NCI-H2107 treated with DMSO at 0.1 percent for 48 hours (cell line): ENCODE measurements at regions not wholly inside any gene's neighbourhood (a gene's known extent, or its start where the extent isn't known, plus 50 kb on each side); places are given as distances from the start of the nearest gene placed in this dataset.
"Not testable (repeated sequence)": the region's sequence is repeated elsewhere in the genome, so short reads cannot be mapped to it uniquely, and the experiment has no call there.

Source experiments
- DNase-seq: peaks from one replicate; lab custom pipeline; 2025; ENCODE audit not compliant: unreplicated experiment; lab: John Stamatoyannopoulos, UW

DNA sequence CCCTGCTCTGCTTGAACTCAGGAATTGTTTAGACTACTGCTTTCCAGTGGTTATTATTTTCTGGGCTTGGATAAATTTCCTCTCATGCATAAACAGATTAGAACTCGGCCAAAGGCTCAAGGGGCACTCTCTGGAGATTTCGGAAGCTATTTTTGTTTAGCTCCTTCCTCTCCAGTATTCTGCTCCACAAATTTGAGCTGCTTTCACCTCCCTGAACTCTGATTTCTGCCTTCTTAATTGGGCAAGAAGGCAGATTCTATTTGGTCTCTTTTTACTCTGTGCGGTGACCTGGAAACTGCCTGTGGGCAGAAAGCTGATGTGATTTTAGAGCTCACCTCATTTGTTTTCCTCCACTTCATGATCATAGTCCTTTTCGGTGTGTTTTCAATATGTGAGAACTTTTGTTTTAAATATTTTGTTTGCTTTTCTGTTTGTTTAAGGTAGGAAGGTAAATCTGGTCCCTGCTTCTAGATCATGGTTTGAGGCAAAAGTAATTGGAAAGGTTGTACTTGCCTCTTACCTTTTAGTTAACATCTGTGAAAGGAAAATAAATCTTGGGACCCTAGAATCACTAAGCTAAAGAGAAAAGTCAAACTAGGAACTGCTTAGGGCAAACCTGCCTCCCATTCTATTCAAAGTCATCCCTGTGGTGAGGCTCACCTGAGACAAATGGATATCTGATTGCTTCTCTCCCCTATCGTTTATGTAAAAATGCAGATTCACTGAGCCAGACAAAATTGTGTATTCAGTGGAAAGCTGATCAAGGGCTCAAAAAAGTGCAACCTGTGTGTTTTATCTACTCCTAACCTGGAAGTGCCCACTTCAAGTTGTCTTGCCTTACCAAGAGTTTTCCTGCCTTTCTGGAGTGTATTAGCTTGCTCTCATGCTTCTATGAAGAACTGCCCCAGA is 714.7 kb upstream of the PCDH20 start:
- DNase-seq, result no peak

DNA sequence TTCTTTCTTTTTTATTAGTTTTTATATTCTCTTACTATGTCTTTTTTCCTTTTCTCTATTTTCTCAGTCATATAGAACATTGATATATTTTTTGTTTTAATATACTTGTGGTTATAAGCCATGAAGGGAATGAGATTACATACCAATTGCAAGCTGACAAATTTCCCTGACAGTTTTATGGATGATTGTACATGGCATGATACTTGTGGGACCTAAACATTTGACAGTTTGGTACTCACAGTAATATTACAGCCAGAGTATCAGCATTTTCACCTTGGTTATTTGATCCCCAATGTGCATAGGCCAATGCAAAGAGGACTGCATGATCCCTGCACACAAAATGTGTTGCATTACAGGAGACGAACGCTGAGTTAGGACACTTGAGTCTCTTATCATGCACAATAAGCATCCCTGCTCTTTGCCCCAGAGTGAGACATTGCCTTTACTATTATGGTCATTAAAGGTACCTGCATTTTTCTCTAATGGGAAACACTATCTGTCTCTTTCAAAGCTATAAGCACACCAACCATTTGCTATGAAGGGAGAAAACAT is 713.4 kb upstream of the PCDH20 start:
- DNase-seq, result peak; percentile 38

DNA sequence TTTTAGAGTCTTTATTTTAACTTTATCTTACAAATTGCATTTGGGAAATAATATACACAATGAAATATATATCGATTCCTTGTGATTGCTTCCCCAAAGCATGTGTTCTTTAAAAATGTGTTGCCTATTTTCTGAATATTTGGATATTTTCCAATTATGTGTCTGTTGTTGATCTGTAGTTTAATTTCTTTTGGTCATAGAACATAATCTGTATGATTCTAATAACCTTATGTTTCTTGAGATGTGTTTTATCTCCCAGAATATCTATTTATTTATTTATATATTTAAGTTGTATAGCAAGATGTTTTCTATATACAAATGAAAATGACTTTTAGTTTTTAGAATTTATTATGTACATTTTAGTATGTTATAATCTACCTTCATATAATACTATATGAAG is 710.8 kb upstream of the PCDH20 start:
- no peak for DNase-seq

DNA sequence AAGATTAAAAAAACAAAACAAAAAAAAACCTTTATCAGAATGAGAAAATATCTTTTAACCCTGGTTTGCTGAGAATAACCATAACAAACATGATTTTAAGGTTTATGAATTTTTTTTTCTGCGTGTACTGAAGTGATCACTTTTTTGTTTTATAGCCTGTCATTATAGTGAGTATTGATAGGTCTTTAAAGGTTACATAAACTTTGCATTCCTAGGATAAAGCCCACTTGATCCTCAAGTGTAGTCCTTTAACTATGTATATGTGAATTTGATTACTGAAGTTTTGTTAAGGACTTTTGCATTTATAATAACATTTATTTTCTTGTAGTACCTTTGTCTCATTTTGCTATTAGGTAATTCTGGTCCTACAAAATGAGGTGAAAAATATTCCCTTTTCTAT is 709.8 kb upstream of the PCDH20 start:
- DNase-seq, result no peak

DNA sequence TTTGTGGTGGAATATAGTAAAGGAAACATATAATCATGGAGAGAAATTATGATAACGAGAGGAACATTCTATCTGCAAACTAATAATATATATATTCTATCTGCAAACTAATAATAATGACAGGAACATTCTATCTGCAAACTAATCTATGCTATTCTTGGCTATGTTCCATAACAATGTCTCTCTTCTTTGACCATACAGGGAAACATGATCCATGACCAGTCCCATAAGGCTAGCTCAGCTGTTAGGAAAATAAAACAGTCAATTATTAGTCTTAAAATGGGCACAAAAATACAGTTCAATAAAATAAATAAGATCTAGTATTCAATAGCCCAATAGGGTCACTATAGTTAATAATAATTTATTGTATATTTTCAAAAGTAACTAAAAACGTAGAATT is 707.8 kb upstream of the PCDH20 start:
- DNase-seq, result no peak

DNA sequence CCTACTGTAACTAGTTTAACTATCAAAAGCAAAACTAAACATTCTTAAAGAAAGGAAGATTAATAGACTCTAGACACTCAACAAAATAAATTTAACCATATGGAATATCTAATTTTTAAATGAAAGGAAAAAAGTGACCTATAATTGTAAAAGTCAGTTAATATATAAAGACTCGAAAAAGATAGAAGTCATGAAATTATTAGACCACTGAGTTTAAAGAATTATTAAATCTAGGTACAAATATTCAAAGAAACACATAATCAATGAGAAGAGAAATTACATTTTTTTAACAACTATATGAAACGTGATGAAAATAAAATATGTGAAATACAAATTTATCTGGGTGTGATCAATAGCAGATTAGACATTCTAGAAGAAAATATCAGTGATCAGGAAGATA is 706.8 kb upstream of the PCDH20 start:
- DNase-seq, result no peak

DNA sequence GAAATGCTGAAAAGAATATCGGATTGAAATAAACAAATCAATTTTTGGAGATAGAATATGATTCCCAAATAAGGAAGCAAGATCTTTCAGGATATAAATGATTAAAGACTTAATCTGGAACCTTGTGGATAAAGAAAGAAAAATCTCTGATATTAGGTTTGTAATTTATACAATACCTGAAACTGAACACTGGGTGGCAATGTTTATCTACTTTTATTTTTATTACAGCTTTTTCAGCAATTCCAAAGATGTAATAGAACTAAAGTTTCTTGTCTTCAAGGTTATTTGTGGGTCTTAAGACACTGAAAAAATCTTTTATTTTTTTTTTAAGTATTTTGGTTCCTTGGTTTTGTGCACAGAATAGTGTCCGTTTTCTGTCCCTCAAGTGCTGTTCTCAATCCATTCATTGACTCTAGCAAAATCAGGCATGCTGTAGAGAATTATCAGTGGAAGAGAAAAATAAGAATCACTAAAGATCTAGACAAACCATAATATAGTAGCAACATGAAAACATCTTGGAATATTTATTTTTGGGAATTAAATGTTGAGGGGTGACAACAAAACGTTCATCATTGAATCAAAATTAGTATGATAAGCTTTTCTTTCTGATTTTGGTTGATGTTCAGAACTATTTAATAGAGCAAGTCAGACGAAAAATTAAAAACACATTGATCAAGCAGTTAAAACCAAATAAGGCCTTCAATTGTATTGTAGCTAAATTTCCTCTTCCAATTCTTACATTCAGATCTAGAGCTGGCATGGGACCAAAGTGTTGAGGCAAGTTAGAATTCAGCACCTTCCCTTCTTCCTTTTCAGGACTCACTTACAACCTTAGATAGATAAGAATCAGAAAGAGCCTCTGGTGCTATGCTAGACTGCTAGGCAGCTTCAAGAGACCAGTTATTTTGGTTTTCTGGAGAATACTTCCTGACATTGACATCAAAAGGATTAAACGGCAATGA is 704.4 kb upstream of the PCDH20 start:
- peak; percentile 13 for DNase-seq

DNA sequence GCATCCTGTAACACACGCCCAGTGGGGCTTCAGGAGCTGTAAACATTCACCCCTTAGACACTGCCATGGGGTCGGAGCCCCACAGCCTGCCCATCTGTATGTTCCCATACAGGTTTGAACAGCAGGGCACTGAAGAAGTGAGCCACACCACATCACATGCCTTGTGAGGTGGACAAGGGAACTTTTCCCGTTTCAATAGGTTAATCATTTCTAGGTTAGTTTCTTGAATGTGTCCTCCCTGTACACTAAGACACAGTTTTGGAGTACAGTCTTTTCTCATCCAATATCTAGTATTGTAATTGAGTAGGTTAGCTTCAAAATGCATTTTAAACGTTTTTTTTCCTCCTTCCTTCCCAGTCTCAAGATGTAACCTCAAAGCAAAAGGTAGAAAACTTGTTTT is 700.2 kb upstream of the PCDH20 start:
- no peak for DNase-seq

DNA sequence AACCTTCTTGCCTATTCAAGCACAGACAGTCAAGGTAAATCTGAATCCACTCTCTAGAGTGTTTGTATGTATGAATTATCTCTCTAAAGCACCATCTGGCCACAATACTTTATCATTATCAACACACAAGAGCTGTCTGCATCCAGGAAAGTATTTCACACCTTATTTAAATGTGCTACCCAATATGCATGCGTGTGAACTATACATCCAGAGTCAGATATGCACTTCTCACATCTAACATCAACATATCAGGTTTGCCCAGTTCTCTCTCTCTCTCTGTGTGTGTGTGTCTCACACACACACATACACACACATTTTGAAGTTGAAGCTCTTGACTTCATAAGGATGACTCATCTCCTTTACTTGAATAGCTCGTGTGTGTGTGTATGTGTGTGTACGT is 697.5 kb upstream of the PCDH20 start:
- no peak for DNase-seq

DNA sequence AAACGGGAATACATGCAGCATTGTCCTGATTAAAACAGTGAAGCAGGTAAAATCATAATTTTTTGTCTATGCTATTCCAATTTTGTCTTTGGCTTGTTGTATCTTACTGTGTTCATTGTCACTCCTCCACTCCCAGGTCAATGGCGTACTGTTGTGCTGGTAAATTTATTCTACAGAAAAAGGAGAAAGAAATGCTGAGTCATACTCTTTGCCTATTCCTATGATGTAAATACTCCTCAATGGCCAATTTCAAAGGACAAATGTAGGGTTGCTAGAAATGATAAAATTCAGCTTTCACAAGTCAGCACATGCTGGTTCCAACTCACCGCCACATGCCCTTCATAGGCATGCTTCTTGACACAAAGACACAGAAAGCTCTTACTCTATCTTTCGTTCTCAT is 694.4 kb upstream of the PCDH20 start:
- no peak for DNase-seq

DNA sequence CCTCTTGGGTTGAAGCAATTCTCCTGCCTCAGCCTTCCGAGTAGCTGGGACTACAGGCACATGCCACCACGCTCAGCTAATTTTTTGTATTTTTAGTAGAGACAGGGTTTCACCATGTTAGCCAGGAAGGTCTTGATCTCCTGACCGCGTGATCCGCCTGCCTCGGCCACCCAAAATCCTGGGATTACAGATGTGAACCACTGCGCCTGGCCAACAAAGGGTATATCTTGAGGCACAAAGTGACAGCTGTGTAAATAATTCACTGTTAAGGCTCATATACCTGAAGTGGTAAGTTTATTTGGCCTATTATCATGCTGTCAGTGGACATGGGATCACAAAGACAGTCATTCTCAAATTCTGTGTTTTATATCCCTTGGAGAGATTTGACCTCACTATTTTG is 688.5 kb upstream of the PCDH20 start:
- not testable (repeated sequence) for DNase-seq

DNA sequence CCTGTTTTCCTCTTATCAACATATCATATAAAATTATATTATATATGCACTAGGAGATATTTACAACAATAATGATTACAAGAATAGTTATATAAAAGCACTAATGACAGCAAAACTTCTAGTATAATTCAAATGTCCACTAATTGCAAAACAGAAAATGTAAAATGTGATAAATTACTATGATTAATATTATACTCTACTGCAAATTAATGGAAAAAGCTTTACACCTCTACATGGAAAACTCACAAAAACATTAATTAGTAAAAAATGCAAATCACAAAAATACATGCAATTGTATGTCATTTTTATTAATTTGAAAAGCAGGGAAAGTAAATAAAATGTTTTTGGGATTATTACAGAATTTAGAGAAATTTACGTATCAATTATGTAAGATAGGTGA is 681.0 kb upstream of the PCDH20 start:
- no peak for DNase-seq

DNA sequence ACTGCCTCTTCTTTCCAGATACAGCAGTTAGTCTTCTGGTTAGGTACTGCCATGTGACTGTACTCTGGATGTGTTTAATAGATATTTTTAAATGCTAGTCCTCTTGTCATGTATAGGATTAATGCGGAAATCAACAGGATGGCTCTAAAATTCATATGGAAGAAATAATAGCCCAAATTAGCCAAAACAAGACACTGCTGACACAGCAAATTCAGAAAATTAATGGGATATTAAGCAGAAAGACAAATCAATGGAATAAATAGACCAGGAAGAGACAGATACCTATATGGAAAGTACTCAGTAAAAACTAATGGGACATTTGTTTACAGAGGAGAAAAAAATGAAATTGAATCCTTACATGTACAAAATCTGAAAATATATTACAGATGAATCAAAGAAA is 679.3 kb upstream of the PCDH20 start:
- no peak for DNase-seq

DNA sequence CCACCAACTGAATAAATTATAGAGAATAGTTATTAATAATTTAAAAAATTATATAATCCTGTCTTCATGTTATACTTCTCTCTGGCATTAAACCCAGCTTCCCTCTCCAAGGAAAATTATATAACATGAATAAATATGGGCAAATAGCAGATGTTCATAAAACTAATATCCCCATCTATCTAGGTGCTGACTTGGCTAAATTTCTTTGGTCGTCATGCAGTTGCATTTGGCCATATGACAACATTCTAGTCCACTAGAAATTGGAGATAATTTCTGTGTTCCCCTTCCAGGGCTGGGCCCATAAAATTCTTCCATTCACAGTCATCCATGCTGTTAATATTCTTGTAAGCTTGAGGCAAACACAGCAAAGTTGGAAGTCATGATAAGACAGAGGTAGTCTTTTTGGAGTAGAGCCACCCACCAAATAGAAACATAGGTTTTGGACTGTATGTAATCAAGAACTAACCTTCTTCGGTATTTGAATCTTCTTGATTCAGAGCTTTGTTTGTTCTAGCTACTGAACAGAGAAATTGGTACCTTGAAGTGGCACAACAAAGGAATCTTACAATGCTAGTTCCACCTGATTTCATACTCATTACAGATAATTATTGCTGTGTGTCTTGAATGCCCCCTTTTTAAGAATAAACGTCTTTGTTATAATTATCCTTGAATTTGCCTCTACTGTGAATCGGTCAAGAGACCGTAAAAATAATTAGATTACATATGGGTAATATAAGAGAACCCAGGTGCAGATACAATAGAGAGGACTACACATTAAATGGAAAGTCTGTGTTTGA is 678.5 kb upstream of the PCDH20 start:
- peak; percentile 21 for DNase-seq

DNA sequence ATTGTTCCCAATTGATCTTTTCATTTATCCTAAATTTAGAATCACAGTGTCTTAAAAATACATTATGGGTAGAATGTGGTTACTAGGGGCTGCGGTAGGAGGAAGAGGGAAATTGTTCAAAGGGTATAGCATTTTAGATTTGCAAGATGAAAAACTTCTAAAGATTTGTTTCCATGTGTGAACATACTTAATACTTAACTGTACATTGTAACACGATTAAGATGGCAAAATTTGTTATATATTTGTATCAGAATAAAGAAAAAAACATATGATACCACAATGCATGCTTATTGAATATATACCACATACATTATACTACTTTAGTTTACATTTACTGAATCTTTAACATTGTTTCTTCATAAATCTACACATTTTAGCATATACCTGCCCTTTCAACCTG is 677.3 kb upstream of the PCDH20 start:
- no peak for DNase-seq

DNA sequence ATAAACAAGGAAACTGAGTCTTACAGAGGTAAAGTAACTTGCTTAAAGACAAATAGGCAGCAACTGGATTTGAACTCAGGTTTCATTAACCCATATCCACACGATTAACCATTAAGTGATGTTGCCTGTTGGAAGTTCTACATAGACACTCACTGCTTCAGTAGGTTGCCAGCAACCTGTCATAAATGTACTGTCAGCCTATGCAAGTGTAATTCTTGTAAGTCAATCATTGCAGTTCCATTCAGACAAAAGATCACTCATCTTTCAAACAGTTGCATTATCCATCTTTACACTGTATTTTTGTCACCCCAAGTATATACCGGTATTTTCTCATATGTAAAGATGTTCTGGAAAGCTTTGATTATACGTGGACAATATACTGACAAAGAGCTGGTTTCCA is 676.9 kb upstream of the PCDH20 start:
- DNase-seq, result no peak

DNA sequence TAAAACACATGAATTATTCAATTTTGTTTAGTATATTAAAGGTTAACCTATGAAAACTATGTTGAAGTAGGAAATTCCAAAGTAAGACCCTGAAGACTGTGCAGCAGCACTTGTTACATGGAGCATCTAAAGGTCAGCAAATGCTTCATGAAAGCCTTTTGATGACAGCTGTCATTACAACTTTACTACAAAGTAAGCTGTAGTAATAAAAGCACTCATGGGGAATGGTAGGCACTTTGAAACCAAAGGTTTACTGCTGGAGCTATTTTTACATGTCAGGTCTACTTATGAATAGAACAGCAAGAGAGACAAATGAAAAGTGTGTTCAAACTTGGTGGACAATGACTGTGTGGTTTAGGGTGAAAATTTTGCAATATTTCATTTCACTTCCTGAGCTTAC is 672.5 kb upstream of the PCDH20 start:
- peak; percentile 14 for DNase-seq

DNA sequence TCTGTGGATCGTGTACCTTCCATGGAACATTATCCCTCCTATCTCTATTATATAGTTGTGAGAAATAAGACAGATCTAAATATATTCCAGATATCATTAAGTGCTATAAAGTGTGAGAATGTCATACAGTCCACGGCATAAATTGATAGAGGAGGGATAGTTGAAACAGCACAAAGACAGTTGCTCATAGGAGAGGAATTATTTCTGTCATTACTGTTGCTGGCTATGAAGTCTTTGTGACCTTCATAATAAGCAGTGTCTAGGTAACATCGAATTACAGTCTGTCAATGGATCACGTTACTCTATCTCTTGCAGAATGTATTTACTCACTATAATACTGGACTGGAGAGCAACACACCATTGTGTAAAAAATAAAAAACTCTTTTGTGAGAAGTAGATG is 671.5 kb upstream of the PCDH20 start:
- peak; percentile 26 for DNase-seq

DNA sequence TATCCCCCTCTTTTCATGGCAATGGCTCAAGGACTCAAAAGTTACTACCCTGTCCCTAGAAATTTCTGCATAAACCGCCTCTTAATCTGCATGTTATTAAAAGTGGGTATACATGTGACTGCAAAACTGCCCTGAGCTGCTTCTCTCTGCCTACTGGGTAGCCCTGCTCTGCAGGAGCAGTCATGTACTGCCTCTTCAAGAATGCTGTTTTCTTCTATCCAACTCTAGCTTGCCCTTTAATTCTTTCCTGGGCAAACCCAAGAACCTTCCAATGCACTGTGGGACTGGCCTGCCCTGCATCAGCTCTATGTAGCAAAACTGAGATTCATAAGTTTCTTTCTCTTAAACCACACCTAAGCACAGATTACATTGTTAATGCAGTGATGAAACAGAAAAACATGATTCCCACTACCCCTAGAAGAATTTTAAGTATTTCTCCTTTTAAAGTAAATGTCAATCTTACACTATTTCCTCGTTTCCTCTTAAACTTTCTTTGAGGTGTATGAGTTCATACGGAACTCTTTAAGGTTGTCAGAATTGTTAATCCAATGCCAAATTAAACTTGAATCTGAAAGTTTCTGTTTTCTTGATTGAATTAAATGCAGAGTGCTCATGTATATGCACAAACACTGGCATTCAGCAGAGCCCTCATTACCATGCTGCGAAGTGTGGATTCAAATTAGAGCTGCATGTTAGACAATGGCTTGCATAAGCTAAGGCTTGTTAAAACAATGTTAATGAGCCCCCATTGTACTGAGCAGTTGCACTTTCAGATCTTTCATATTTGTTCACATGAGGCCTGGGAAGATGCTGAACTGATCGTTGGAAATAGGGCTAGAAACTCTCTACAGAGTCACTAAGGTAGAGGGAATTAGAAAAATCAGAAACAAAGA is 669.9 kb upstream of the PCDH20 start:
- DNase-seq, result no peak

DNA sequence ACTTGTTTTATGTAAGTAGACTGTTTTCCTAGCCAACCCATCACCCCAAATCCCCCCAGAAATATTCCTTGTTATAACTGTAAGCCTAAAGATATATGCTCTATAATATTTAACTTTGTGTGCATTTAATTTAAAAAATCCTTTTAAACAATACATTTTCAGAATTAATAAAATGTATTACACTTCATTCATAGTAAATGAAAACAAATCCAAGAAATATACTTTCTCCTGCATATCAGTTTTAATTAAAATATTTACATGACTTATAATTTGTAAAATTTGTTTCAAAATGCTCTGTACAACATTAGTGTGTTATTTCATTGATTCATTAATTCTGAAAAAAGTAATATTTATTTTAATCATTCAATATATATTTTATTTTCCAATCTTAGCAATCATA is 669.1 kb upstream of the PCDH20 start:
- no peak for DNase-seq
